GM21528 (cell line): ENCODE measurements at regions not wholly inside any gene's neighbourhood (a gene's known extent, or its start where the extent isn't known, plus 50 kb on each side); places are given as distances from the start of the nearest gene placed in this dataset.
"Not testable (repeated sequence)": the region's sequence is repeated elsewhere in the genome, so short reads cannot be mapped to it uniquely, and the experiment has no call there.

ENCODE experiments used
- ATAC-seq: cut with Tn5 transposase; IDR thresholded peaks from one replicate; pipeline ENCODE4 v1.9.1; 2021; ENCODE audit warnings: mild to moderate bottlenecking, moderate library complexity; ENCODE audit not compliant: unreplicated experiment, low FRiP score

DNA sequence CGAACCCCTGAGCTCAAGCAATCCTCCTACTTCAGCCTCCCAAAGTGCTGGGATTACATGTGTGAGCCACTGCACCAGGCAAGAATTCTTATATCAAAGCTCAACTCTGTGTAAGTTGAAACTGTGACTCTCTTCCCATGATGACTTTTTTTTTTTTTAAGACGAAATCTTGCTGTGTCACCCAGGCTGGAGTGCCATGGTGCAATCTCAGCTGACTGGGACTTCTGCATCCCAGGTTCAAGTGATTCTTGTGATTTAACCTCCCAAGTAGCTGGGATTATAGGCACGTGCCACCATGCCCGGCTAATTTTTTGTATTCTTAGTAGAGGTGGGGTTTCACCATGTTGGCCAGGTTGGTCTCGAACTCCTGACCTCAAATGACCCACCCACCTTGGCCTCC lies 51.6 kb upstream of the WAC start:
- ATAC-seq, result not testable (repeated sequence)

DNA sequence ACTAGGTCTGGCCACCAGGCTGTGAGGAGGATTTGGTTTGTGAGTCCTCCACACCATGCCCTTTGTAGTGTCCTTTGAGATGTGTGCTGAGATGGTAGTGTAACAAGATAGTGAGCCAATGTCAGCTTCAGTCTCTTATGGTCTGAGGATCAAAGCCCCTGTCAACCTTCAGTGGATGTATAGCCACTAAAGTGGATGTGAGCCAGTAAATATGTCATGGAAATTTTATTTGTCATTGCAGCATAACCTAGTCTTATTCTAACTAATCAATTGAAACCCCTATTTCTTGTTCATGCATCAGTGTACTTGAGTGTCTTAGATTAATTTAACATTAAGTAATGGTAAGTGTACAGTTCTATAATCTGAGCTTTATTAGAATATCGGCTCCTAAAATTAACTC lies 51.0 kb upstream of the WAC start:
- ATAC-seq, result no peak
